GM12878 (cell line): ENCODE measurements at regions not wholly inside any gene's neighbourhood (a gene's known extent, or its start where the extent isn't known, plus 50 kb on each side); places are given as distances from the start of the nearest gene placed in this dataset.

ENCODE experiments used
- BHLHE40 ChIP-seq, 2 experiments: fragments of 450-650 bp in 1 of 2; IDR thresholded peaks; 2 replicates each; pipeline ENCODE4 v1.6.1; 2011 to 2017; ENCODE audit warnings: low read depth in 2 of 2, borderline replicate concordance in 1 of 2, improper control_type of control experiment in 1 of 2, low read length in 1 of 2, mild to moderate bottlenecking in 1 of 2
- CEBPZ ChIP-seq: fragments of 150-350 bp; IDR thresholded peaks from 2 replicates; pipeline ENCODE4 v1.6.1; 2016; ENCODE audit warnings: low read depth, low read length
- CTCF ChIP-seq, 3 experiments: IDR thresholded peaks in 2 of 3; conservative IDR thresholded peaks in 1 of 3; 2 replicates each; pipeline ENCODE4 v1.5.1; 2011; ENCODE audit warnings: low read depth in 3 of 3, low read length in 3 of 3, mild to moderate bottlenecking in 3 of 3, control low read depth in 2 of 3, moderate library complexity in 2 of 3, inconsistent platforms in 1 of 3, mixed read lengths in 1 of 3; ENCODE audit not compliant: control insufficient read depth in 2 of 3, insufficient read depth in 1 of 3; ENCODE audit errors: extremely low read depth in 1 of 3
- HDAC6 ChIP-seq: fragments of 200-600 bp; sonication (generic); IDR thresholded peaks from one replicate; pipeline ENCODE4 v1.8.0; 2017; ENCODE audit warnings: antibody characterized with exemption; ENCODE audit not compliant: unreplicated experiment
- MAX ChIP-seq: IDR thresholded peaks from 2 replicates; pipeline ENCODE4 v1.6.1; 2012; ENCODE audit warnings: low read depth, low read length, improper control_type of control experiment
- POLR2AphosphoS5 ChIP-seq: IDR thresholded peaks from 2 replicates; pipeline ENCODE4 v1.6.1; 2011; ENCODE audit warnings: mild to moderate bottlenecking, low read length, inconsistent platforms
- SIN3A ChIP-seq: IDR thresholded peaks from 2 replicates; pipeline ENCODE4 v1.6.1; 2012; ENCODE audit warnings: low read depth, low read length, improper control_type of control experiment
- SREBF2 ChIP-seq: IDR thresholded peaks from 2 replicates; pipeline ENCODE4 v1.6.1; 2012; ENCODE audit warnings: mild to moderate bottlenecking, low read length
- SRF ChIP-seq, 2 experiments: IDR thresholded peaks; 2 replicates each; pipeline ENCODE4 v1.6.1; 2011; ENCODE audit warnings: low read depth in 2 of 2, low read length in 2 of 2, mild to moderate bottlenecking in 1 of 2, moderate library complexity in 1 of 2
- TBL1XR1 ChIP-seq: IDR thresholded peaks from 2 replicates; pipeline ENCODE4 v1.6.1; 2012; ENCODE audit warnings: low read depth, low read length, improper control_type of control experiment
- ZNF687 ChIP-seq: fragments of 450-650 bp; IDR thresholded peaks from 2 replicates; pipeline ENCODE4 v1.6.1; 2017; ENCODE audit warnings: mild to moderate bottlenecking, moderate library complexity

- TF ChIP-seq TBL1XR1: no peak
- TF ChIP-seq CEBPZ: no peak
- no peak for TF ChIP-seq CTCF (IDR thresholded peaks at IDR 0.05 in 2 of 3, conservative IDR thresholded peaks at IDR 0.05 in 1 of 3; ENCODE audit: control insufficient read depth in 2 of 3, extremely low read depth in 1 of 3, insufficient read depth in 1 of 3, low read depth in 3 of 3, low read length in 3 of 3)
- TF ChIP-seq POLR2AphosphoS5: no peak
- no peak for TF ChIP-seq ZNF687
- TF ChIP-seq MAX: no peak
- no peak for TF ChIP-seq SRF (IDR thresholded peaks at IDR 0.05; ENCODE audit: low read depth in 2 of 2, low read length in 2 of 2)
- no peak for TF ChIP-seq HDAC6
- no peak for TF ChIP-seq SIN3A
- no peak for TF ChIP-seq BHLHE40 (IDR thresholded peaks at IDR 0.05; ENCODE audit: borderline replicate concordance in 1 of 2, low read depth in 2 of 2, low read length in 1 of 2)
- no peak for TF ChIP-seq SREBF2
These were observed 128.7 kb downstream of the ZNF608 start for GRCh38 chr5:124617787-124618186.
